GM12864 (cell line): ENCODE measurements at regions not wholly inside any gene's neighbourhood (a gene's known extent, or its start where the extent isn't known, plus 50 kb on each side); places are given as distances from the start of the nearest gene placed in this dataset.

ENCODE experiments used
- DNase-seq: peaks from one replicate; pipeline ENCODE4 v3.0.0-alpha.2; 2011; ENCODE audit warnings: low read depth
- H3K4me3 ChIP-seq: 2 replicates; pipeline ENCODE4 v1.5.1; 2011; ENCODE audit warnings: mild to moderate bottlenecking, low read depth, low read length, control low read depth
- CTCF ChIP-seq: IDR thresholded peaks from 2 replicates; pipeline ENCODE4 v1.5.1; 2011; ENCODE audit warnings: low read depth, mild to moderate bottlenecking, moderate library complexity, low read length, control low read depth, inconsistent platforms; ENCODE audit errors: missing control alignments

- no peak for DNase-seq
- no peak for TF ChIP-seq CTCF
- no peak overlapping the region for H3K4me3 ChIP-seq
These were observed 155.8 kb upstream of the ERBB4 start for GRCh38 chr2:212694398-212694797.

- no peak for TF ChIP-seq CTCF
- no peak overlapping the region for H3K4me3 ChIP-seq
- no peak for DNase-seq
These were observed 153.9 kb upstream of the ERBB4 start for GRCh38 chr2:212692466-212692865.

GRCh38 chr2:212686285-212686895, 147.8 kb upstream of the ERBB4 start:
- peak; percentile 69 for TF ChIP-seq CTCF
- H3K4me3 ChIP-seq, result no peak overlapping the region
- peak; percentile 30 for DNase-seq

GRCh38 chr2:212683346-212684097, 144.9 kb upstream of the ERBB4 start:
- H3K4me3 ChIP-seq, result no peak overlapping the region
- TF ChIP-seq CTCF, result no peak
- no peak for DNase-seq

GRCh38 chr2:212682937-212683336, 144.3 kb upstream of the ERBB4 start:
- no peak for DNase-seq
- no peak overlapping the region for H3K4me3 ChIP-seq
- no peak for TF ChIP-seq CTCF

GRCh38 chr2:212677466-212677865, 138.9 kb upstream of the ERBB4 start:
- H3K4me3 ChIP-seq, result no peak overlapping the region
- no peak for TF ChIP-seq CTCF
- no peak for DNase-seq

GRCh38 chr2:212672186-212672585, 133.6 kb upstream of the ERBB4 start:
- no peak for TF ChIP-seq CTCF
- H3K4me3 ChIP-seq, result no peak overlapping the region
- no peak for DNase-seq
